ENCODE measurements at regions not wholly inside any gene's neighbourhood (a gene's known extent, or its start where the extent isn't known, plus 50 kb on each side); places are given as distances from the start of the nearest gene placed in this dataset.

- no peak for DNase-seq
These were observed 158.9 kb upstream of the GPR26 start for GRCh38 chr10:123507298-123507697.

DNA sequence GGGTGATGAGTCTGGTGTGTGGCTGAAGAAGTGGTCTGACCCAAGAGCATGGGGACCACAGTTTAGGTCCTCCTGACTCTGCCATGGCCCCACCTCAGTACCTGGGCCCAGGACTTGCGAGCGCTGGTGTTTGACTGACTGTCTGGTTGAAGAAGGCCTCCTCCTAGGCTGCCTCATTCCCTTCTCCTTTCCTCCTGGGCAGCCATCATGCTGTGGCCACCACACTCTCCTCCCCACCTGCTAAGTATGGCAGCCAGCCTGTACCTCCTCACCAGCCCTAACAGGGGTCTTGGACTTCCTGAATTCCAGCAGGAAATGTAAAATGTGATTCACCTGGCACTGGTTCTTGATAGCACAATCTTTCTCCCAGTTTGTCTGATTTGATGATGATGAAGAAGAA lies 156.8 kb upstream of the GPR26 start:
- no peak for DNase-seq

DNA sequence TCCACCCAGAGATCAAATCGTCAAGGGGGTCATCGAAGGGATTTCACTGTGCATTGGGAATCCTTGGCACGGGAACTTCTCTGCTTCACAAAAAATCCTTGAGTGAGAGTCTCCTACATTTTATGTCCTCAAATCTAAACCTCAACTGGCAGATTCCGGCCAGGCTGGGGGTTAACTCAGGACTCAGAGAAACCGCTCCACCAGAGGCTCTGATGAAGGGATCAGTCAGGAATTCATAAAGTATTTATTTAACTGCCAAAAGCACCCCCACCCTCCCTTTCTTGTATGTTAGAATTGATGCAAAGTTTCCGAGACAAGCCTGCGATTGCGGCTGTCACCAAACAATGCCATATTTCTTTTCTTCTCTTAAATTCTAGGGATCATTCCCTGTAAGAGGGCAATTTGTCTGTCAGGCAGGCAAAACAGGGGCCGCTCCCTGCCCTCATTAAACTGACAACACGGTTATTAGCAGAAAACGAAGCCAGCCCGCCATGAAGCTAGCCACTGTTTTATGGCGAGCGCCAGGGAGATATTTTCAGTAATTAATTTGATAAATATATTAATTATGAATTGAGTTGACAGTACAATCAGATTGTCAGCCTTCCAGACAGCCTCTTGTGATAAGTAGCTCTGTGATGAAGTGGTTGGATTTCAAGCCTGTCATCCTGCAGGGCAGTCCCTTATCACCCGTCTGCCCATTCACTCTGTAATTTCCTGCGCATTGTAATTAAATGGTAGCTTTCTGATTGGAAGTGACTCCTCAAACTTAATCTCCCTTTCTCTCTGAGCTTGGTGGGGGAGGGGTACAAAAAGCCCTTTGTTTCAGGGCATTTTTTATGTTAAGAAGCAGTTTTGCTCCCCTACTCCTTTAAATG lies 153.0 kb upstream of the GPR26 start:
- DNase-seq = no peak

DNA sequence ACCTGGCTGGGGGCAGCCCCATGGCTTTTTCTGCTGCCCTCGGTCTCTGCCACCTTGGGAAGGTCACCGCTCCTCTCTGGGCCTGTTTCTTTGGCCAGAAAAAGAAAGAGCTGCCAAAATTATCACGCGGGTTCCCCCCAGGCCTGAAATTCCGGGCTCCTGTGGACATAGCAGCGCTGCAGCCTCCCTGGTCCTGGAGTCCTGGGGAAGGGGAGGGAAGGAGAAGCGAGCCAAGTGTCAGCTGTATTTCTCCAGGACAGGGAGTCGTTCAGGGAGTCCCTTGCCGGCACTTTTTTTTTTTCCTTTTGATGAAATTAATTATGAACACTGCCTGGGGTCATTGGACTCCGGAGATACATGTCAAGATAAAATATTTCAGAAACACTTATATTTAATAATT lies 152.3 kb upstream of the GPR26 start:
- no peak for DNase-seq

GRCh38 chr10:123514996-123515395 lies 151.2 kb upstream of the GPR26 start:
- no peak for DNase-seq

GRCh38 chr10:123515661-123516060 lies 150.5 kb upstream of the GPR26 start:
- no peak for DNase-seq

GRCh38 chr10:123516291-123516690 lies 149.9 kb upstream of the GPR26 start:
- no peak for DNase-seq

- DNase-seq = no peak
These were observed 148.7 kb upstream of the GPR26 start for GRCh38 chr10:123517426-123517825.

- DNase-seq = no peak
These were observed 148.3 kb upstream of the GPR26 start for GRCh38 chr10:123517901-123518300.

DNA sequence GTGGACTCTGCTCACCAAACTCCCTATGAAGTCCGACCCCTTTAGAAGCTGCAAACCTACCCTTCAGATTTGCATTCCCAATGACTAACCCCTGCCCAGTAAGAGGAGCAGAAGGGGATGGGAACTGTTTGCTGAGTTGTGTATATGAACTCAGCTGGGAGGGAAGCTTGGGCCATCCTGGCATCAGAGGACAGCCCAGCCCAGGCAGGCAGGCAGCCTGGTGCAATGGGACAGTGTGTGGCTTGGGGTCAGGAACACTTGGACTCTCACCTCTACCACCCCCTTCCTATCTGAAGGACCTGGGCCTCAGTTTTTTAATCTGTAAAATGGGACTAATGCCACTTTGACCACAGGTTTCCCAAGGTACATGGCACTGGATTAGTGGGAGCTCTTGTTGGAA lies 147.4 kb upstream of the GPR26 start:
- DNase-seq = no peak

GRCh38 chr10:123519861-123520260 lies 146.3 kb upstream of the GPR26 start:
- DNase-seq = no peak

GRCh38 chr10:123521076-123521475 lies 145.1 kb upstream of the GPR26 start:
- no peak for DNase-seq

DNA sequence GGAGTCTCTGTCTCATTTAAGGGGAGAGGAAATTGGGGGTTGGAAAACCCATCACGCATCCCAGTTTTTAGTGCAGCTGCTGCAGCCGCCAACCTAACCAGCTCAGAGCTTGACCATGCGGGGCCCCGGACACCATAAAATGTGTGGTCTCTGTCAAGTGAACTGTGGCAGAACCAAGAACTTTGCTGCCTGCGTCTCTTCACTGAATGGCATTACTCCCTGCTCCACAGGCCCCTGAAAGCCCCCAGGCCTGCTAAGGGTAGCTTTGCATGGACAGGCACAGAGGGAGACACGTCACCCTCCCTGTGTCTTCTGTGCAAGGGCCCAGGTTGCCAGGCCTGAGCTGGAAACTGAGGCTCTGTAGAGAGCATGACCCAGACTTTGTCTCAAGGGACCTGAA lies 144.6 kb upstream of the GPR26 start:
- no peak for DNase-seq

DNA sequence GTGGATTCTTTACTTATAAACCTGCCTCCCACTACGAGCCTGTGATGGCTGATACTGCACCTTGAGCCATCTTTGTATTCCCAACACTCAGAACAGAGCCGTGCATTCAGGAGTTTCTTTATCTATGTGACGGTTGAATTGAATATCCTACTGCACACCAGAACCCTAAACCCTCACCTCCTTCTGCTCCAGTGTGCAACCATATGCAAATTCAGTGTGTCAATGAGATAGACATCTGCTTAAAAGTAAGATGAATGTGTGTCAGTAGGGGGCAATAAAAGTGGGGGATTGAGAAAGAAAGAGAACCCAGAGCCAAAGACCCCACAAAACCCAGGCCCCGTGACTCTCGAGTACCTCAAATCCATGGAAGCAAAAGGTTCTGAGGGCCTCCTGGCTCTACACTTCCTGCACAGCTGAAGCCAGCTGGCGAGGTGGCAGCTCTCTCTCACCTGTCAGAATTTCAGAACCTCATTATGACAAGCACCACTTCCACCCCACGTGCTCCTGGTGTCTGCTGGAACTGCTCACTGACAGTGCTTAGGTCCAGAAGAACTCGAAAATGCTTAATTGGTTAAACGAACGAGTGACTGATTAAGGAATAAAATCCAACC lies 143.3 kb upstream of the GPR26 start:
- no peak for DNase-seq

GRCh38 chr10:123523833-123524232 lies 142.3 kb upstream of the GPR26 start:
- DNase-seq = no peak

DNA sequence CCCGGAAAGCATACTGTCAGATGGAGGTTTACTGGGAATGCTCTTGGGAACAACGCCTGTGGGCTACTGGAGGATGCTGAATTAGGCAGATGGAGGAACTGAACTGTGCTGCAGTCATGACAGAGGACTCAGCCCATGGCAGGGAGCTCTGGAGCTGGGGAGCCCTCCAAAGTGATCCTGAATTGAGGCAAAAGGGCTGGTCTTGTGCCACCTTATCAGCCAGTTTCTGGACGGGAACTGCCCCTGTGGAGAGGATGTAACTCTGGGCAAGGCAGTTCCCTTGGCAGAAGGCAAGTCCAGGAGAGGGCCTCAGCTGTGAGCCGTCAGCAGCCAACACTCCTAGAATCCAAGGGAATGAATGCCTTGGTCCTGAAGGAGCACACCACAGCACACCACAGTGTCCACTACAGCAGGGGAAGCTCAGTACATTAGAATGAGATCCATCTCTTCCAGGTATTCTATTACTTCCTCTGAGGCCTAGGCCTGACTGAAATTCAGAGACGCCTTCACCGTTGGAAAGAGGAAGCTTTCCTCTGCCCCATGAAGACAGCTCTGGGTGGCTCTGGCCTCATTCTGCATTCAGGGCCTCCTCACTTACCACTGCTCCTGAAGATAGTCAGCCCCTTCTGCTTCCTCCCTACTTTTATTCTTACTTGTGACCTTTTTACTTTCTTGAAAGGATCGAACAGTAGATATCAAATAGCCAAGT lies 139.6 kb upstream of the GPR26 start:
- no peak for DNase-seq

DNA sequence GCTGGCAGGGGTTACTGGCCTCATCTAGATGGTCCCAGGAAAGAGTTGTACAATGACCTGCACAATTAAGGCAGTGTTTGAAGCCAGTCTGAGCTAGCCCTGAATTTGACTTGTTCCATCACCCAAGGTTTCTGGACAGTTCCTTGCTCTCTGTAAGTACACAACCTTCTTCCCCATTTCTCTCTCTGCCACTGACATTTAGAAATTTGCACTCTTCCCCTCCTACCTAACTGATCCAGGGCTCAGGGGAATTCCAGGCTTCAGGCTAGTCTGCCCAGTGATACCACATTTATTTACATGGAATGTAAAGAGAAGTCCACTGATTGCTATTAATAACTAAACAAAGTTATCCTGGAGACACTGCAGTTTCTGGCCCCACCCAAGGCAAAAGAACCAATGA lies 139.0 kb upstream of the GPR26 start:
- DNase-seq = no peak

DNA sequence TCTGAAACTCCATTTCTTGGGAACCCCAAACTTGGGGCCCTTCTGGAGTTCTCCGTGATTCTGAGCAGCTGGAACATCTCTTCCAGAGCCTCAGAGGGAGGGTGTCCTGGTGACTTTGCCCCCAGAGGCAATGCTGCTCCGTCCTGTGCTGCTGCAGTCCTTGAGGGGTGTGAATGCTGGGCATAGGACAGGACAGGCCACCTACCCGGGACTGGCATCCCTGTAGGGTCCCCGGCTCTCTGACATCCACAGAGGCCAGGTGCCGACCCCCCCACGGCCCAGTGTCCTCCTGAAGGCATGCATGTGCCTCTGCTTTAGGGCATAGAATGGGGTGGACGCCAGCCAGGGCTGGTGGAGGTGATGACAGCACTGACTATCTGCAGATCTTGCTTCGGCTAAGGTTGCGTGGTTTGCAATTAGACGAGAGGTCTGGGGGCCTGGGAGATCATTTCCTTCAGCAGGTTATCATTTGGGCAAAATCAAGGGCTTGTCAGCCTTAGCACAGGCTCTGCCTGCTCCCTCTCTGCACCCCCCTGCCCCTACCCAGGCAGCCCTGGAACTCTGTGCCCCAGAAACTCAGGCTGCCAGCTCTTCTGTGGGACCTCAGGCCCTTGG lies 136.9 kb upstream of the GPR26 start:
- DNase-seq = no peak

DNA sequence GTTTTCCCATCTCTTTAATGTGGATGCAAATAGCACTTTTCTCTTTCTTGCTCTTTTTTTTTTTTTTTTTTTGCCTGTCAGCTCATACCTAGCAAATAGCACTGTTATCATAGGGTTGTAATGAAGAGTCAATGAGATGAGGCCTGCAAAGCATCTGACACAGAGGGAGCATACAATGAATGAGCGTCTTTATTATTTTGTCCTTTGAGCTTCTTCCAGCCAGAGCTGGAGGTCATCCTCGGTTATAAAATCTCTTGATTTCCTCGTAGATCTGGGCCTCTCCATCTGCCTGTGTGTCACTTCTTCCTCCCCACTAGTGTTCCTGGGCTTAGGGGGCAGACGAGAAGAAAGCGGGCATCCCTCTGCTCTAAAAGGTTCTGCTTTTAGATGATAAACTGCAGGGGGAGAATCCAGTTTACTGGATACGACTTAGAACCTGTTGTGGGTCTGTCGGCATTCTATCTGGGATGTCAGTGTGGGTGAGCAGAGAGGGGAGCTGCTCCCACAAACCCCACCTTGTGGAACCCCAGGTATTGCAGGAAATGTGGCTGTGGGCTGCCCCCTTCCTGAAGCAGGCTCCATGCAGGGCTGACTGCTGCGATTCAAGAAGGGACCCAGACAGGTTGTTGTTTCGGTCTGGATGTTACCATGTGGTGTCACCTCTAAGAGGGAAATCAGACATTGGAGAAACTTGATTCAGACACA lies 135.8 kb upstream of the GPR26 start:
- DNase-seq = no peak

GRCh38 chr10:123535386-123535785 lies 130.8 kb upstream of the GPR26 start:
- no peak for DNase-seq

- DNase-seq = no peak
These were observed 129.8 kb upstream of the GPR26 start for GRCh38 chr10:123536176-123536845.

Data from activated CD4-positive, alpha-beta T cell treated with anti-CD3 and anti-CD28 coated beads, Interleukin-2, amount 50 U/mL, for 16 hours (primary cell).